Fibroblast of lung (primary cell): ENCODE measurements at regions not wholly inside any gene's neighbourhood (a gene's known extent, or its start where the extent isn't known, plus 50 kb on each side); places are given as distances from the start of the nearest gene placed in this dataset.

Source experiments
- DNase-seq, 2 donors: peaks; one replicate each; pipeline versions ENCODE4 v3.0.0 to v3.0.0-alpha.2; 2010; ENCODE audit warnings: low read depth in 2 of 2
- H2AFZ ChIP-seq: 2 replicates; pipeline ENCODE4 v1.5.1; 2012; ENCODE audit warnings: low read length, control low read depth, inconsistent platforms
- H3K27ac ChIP-seq: 2 replicates; pipeline ENCODE4 v1.5.1; 2011; ENCODE audit warnings: low read length, control low read depth; ENCODE audit not compliant: insufficient read depth
- H3K27me3 ChIP-seq: 2 replicates; pipeline ENCODE4 v1.5.1; 2011; ENCODE audit warnings: mild to moderate bottlenecking, low read length; ENCODE audit not compliant: control insufficient read depth, insufficient read depth
- H3K36me3 ChIP-seq: 2 replicates; pipeline ENCODE4 v1.5.1; 2011; ENCODE audit warnings: low read length; ENCODE audit not compliant: control insufficient read depth, insufficient read depth
- H3K4me1 ChIP-seq: 2 replicates; pipeline ENCODE4 v1.5.1; 2011; ENCODE audit warnings: low read length; ENCODE audit not compliant: control insufficient read depth, insufficient read depth; ENCODE audit errors: extremely low read depth
- H3K4me2 ChIP-seq: 2 replicates; pipeline ENCODE4 v1.5.1; 2011; ENCODE audit warnings: low read length, control low read depth; ENCODE audit not compliant: insufficient read depth; ENCODE audit errors: extremely low read depth
- H3K4me3 ChIP-seq, 4 experiments: fragments of 200-600 bp in 1 of 4; sonication (generic) in 1 of 4; replicated peaks in 1 of 4; 2 replicates each; pipeline ENCODE4 v1.5.1; 2011 to 2016; ENCODE audit warnings: low read length in 4 of 4, low read depth in 3 of 4, mild to moderate bottlenecking in 3 of 4, control low read depth in 2 of 4, inconsistent platforms in 1 of 4, mixed read lengths in 1 of 4; ENCODE audit not compliant: insufficient read depth in 1 of 4; ENCODE audit errors: control extremely low read depth in 1 of 4
- H3K79me2 ChIP-seq: 2 replicates; pipeline ENCODE4 v1.5.1; 2012; ENCODE audit warnings: mild to moderate bottlenecking, low read length, inconsistent platforms; ENCODE audit not compliant: control insufficient read depth, insufficient read depth
- H3K9ac ChIP-seq: 2 replicates; pipeline ENCODE4 v1.5.1; 2011; ENCODE audit warnings: mild to moderate bottlenecking, low read length, control low read depth; ENCODE audit not compliant: insufficient read depth
- H3K9me3 ChIP-seq: 2 replicates; pipeline ENCODE4 v1.5.1; 2012; ENCODE audit warnings: low read depth, low read length; ENCODE audit not compliant: control insufficient read depth, insufficient read depth
- H4K20me1 ChIP-seq: 2 replicates; pipeline ENCODE4 v1.5.1; 2011; ENCODE audit warnings: low read length; ENCODE audit not compliant: control insufficient read depth, insufficient read depth; ENCODE audit errors: extremely low read depth
- CTCF ChIP-seq, 2 donors: IDR thresholded peaks in 1 of 2; conservative IDR thresholded peaks in 1 of 2; 1 replicate in 1 of 2; 2 replicates in 1 of 2; pipeline ENCODE4 v1.5.1; 2011 to 2012; ENCODE audit warnings: low read length in 2 of 2, control low read depth in 1 of 2, inconsistent platforms in 1 of 2, low read depth in 1 of 2, mild to moderate bottlenecking in 1 of 2
- EZH2 ChIP-seq: IDR thresholded peaks from 2 replicates; pipeline ENCODE4 v1.5.1; 2012; ENCODE audit warnings: low read length, control low read depth, mild to moderate bottlenecking; ENCODE audit errors: missing control alignments

GRCh38 chr6:141953072-141953471 is 179.7 kb upstream of the GJE1 start:
- no peak overlapping the region for H3K27ac ChIP-seq
- H3K9ac ChIP-seq = no peak overlapping the region
- no peak overlapping the region for H2AFZ ChIP-seq
- no peaks in the 10 kb centered on the region for H4K20me1 ChIP-seq
- peaks cover 2% of the 10 kb centered on the region for H3K4me1 ChIP-seq
- no peaks in the 10 kb centered on the region for H3K27me3 ChIP-seq
- no peak for DNase-seq
- H3K9me3 ChIP-seq = no peaks in the 10 kb centered on the region
- no peak overlapping the region for H3K4me3 ChIP-seq
- H3K36me3 ChIP-seq = no peaks in the 10 kb centered on the region
- no peak overlapping the region for H3K4me2 ChIP-seq
- no peak for TF ChIP-seq CTCF (conservative IDR thresholded peaks at IDR 0.05 in 1 of 2, IDR thresholded peaks at IDR 0.05 in 1 of 2; ENCODE audit: low read depth in 1 of 2, low read length in 2 of 2)
- no peaks in the 10 kb centered on the region for H3K79me2 ChIP-seq

- H3K4me1 ChIP-seq = no peaks in the 10 kb centered on the region
- TF ChIP-seq EZH2 = no peak
- TF ChIP-seq CTCF (conservative IDR thresholded peaks at IDR 0.05 in 1 of 2, IDR thresholded peaks at IDR 0.05 in 1 of 2; ENCODE audit: low read depth in 1 of 2, low read length in 2 of 2) = no peak
- no peak overlapping the region for H2AFZ ChIP-seq
- H3K4me3 ChIP-seq = no peak overlapping the region
- H3K4me2 ChIP-seq = no peak overlapping the region
- no peaks in the 10 kb centered on the region for H3K79me2 ChIP-seq
- no peak overlapping the region for H3K9ac ChIP-seq
- no peak overlapping the region for H3K27ac ChIP-seq
- H3K27me3 ChIP-seq = no peaks in the 10 kb centered on the region
- no peak for DNase-seq
- H3K36me3 ChIP-seq = no peaks in the 10 kb centered on the region
- H3K9me3 ChIP-seq = no peaks in the 10 kb centered on the region
- H4K20me1 ChIP-seq = no peaks in the 10 kb centered on the region
These were observed 186.2 kb upstream of the GJE1 start for GRCh38 chr6:141946502-141946901.

DNA sequence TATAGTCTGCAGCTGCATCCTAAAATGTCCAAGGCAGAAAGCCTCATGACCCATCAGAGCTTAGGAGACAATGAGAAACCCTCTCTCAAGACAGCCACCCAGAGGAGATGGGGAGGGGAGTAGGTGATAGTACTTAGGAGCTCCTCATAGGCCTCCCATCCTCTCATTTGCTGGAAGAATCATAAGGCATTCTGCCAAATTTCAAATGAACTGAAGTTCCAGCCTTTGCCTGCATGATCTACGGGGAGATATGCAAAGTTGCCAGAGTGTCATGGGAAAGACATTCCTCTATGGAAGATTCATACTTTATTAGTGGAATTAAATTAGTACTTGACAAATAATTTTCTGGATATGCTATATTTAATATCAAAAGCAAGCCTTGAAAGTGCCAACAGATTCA is 194.1 kb upstream of the GJE1 start:
- Histone ChIP-seq H3K4me1 (no peaks in the 10 kb centered on the region), H3K36me3 (no peaks in the 10 kb centered on the region), H3K27ac (no peak overlapping the region), H3K9ac (no peak overlapping the region), H3K79me2 (no peaks in the 10 kb centered on the region), H3K4me2 (no peak overlapping the region), H2AFZ (no peak overlapping the region), H4K20me1 (no peaks in the 10 kb centered on the region), H3K27me3 (no peaks in the 10 kb centered on the region), H3K4me3 (no peak overlapping the region), H3K9me3 (no peaks in the 10 kb centered on the region)
- DNase-seq = no peak
- TF ChIP-seq CTCF (conservative IDR thresholded peaks at IDR 0.05 in 1 of 2, IDR thresholded peaks at IDR 0.05 in 1 of 2; ENCODE audit: low read depth in 1 of 2, low read length in 2 of 2) = no peak
- TF ChIP-seq EZH2 = no peak
